Peyer's patch (tissue), 4 donors: ENCODE measurements at regions not wholly inside any gene's neighbourhood (a gene's known extent, or its start where the extent isn't known, plus 50 kb on each side); places are given as distances from the start of the nearest gene placed in this dataset.

Source experiments
- DNase-seq, 3 donors: peaks; one replicate each; pipeline ENCODE4 v3.0.0-alpha.2; 2017 to 2019
- H3K27ac ChIP-seq, 4 donors: fragments of 200-600 bp; sonication (generic); one replicate each; pipeline ENCODE4 v1.5.1; 2016 to 2019
- H3K27me3 ChIP-seq, 2 donors: fragments of 200-600 bp; sonication (generic); one replicate each; pipeline ENCODE4 v1.5.1; 2019
- H3K36me3 ChIP-seq, 3 donors: fragments of 200-600 bp; sonication (generic); one replicate each; pipeline ENCODE4 v1.5.1; 2016 to 2019
- H3K4me1 ChIP-seq, 4 donors: fragments of 200-600 bp; sonication (generic); one replicate each; pipeline ENCODE4 v1.5.1; 2016 to 2019
- H3K4me3 ChIP-seq, 4 donors: fragments of 200-600 bp; sonication (generic); 1 replicate in 3 of 4; 2 replicates in 1 of 4; pipeline ENCODE4 v1.5.1; 2016 to 2019; ENCODE audit warnings: mild to moderate bottlenecking in 1 of 4
- H3K9me3 ChIP-seq, 4 donors: fragments of 200-600 bp; sonication (generic); one replicate each; pipeline ENCODE4 v1.5.1; 2016 to 2019; ENCODE audit warnings: mild to moderate bottlenecking in 1 of 4
- CTCF ChIP-seq, 6 experiments: fragments of 450-650 bp in 4 of 6; fragments of 200-600 bp in 2 of 6; sonication (generic) in 1 of 6; IDR thresholded peaks; one replicate each; pipeline ENCODE4 v1.5.1; 2017 to 2019; ENCODE audit warnings: antibody characterized with exemption in 6 of 6, mild to moderate bottlenecking in 3 of 6, moderate library complexity in 1 of 6
- POLR2A ChIP-seq, 2 donors: fragments of 450-650 bp; IDR thresholded peaks; one replicate each; pipeline ENCODE4 v1.5.1; 2017; ENCODE audit warnings: antibody characterized with exemption in 2 of 2, mild to moderate bottlenecking in 2 of 2, moderate library complexity in 2 of 2

- TF ChIP-seq CTCF (IDR thresholded peaks at IDR 0.05) (no peak), POLR2A (IDR thresholded peaks at IDR 0.05) (no peak)
- Histone ChIP-seq H3K36me3 (no peaks in the 10 kb centered on the region), H3K4me3 (no peak overlapping the region), H3K9me3 (no peaks in the 10 kb centered on the region), H3K27me3 (no peaks in the 10 kb centered on the region), H3K27ac (no peak overlapping the region), H3K4me1 (no peaks in the 10 kb centered on the region)
- no peak for DNase-seq
Measured at GRCh38 chr11:37968148-37968547, 1370.1 kb upstream of the RAG2 start.

- H3K27me3 ChIP-seq = no peaks in the 10 kb centered on the region
- H3K4me1 ChIP-seq = no peaks in the 10 kb centered on the region
- no peak for DNase-seq
- no peak overlapping the region for H3K4me3 ChIP-seq
- H3K36me3 ChIP-seq = no peaks in the 10 kb centered on the region
- TF ChIP-seq CTCF (IDR thresholded peaks at IDR 0.05) = no peak
- no peak for TF ChIP-seq POLR2A (IDR thresholded peaks at IDR 0.05)
- no peaks in the 10 kb centered on the region for H3K9me3 ChIP-seq
- no peak overlapping the region for H3K27ac ChIP-seq
Measured at GRCh38 chr11:37967635-37968034, 1369.6 kb upstream of the RAG2 start.

- H3K9me3 ChIP-seq = no peaks in the 10 kb centered on the region
Measured at GRCh38 chr11:37963440-37963839, 1365.4 kb upstream of the RAG2 start.

GRCh38 chr11:37957717-37958116, 1359.7 kb upstream of the RAG2 start:
- Histone ChIP-seq H3K27ac (no peak overlapping the region), H3K36me3 (no peaks in the 10 kb centered on the region), H3K9me3 (no peaks in the 10 kb centered on the region), H3K4me1 (no peaks in the 10 kb centered on the region), H3K27me3 (no peaks in the 10 kb centered on the region), H3K4me3 (no peak overlapping the region)
- TF ChIP-seq CTCF (IDR thresholded peaks at IDR 0.05) (no peak), POLR2A (IDR thresholded peaks at IDR 0.05) (no peak)
- no peak for DNase-seq

More at GRCh38 chr11:37963440-37963839, 1365.4 kb upstream of the RAG2 start:
- DNase-seq = no peak
- Histone ChIP-seq H3K27ac (no peak overlapping the region), H3K4me3 (no peak overlapping the region), H3K36me3 (no peaks in the 10 kb centered on the region), H3K27me3 (no peaks in the 10 kb centered on the region), H3K4me1 (no peaks in the 10 kb centered on the region)
- TF ChIP-seq POLR2A (IDR thresholded peaks at IDR 0.05) = no peak
- no peak for TF ChIP-seq CTCF (IDR thresholded peaks at IDR 0.05)

- H3K36me3 ChIP-seq = no peaks in the 10 kb centered on the region
- H3K27me3 ChIP-seq = no peaks in the 10 kb centered on the region
- no peaks in the 10 kb centered on the region for H3K4me1 ChIP-seq
- no peak overlapping the region for H3K27ac ChIP-seq
- no peak for DNase-seq
- no peak overlapping the region for H3K4me3 ChIP-seq
- no peaks in the 10 kb centered on the region for H3K9me3 ChIP-seq
- no peak for TF ChIP-seq CTCF (IDR thresholded peaks at IDR 0.05)
- TF ChIP-seq POLR2A (IDR thresholded peaks at IDR 0.05) = no peak
Measured at GRCh38 chr11:37951996-37952395, 1354.0 kb upstream of the RAG2 start.

- TF ChIP-seq POLR2A (IDR thresholded peaks at IDR 0.05) (no peak), CTCF (IDR thresholded peaks at IDR 0.05) (no peak)
- Histone ChIP-seq H3K4me3 (no peak overlapping the region), H3K9me3 (no peaks in the 10 kb centered on the region), H3K27ac (no peak overlapping the region), H3K36me3 (no peaks in the 10 kb centered on the region), H3K4me1 (no peaks in the 10 kb centered on the region), H3K27me3 (no peaks in the 10 kb centered on the region)
- DNase-seq = no peak
Measured at GRCh38 chr11:37948258-37948657, 1350.2 kb upstream of the RAG2 start.
